GM18499 (cell line): ENCODE measurements at regions not wholly inside any gene's neighbourhood (a gene's known extent, or its start where the extent isn't known, plus 50 kb on each side); places are given as distances from the start of the nearest gene placed in this dataset.

Experiments used
- ATAC-seq: cut with Tn5 transposase; IDR thresholded peaks from one replicate; pipeline ENCODE4 v1.9.1; 2021; ENCODE audit warnings: moderate number of reproducible peaks; ENCODE audit not compliant: insufficient read depth, unreplicated experiment

GRCh38 chr6:62492192-62492822 lies 206.3 kb upstream of the KHDRBS2 start:
- no peak for ATAC-seq

- no peak for ATAC-seq
Measured at GRCh38 chr6:62480544-62480943, 194.5 kb upstream of the KHDRBS2 start.

DNA sequence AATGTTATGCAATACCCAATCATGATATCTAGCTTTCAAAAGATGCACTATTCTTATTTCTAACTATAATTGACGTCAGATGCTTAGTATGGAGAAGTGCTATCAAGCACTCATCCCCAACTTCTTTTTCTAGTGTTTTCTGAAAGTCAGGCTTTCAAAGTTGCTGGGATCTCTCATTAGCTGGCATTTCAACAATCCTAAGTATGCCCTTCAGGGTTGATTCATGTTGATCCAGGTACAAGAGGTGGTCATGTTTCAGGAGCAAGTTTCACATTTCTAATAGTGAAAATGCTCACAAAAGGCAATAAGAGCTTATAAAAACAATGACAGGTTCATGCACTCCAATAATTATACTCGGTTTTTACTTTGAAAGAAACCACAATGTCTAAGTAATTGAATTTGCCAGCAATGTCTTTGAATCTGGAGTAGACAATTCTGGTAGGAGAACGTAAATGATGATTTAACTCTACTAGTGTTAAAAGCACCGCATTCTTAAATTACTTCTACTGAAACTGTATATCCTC lies 193.7 kb upstream of the KHDRBS2 start:
- no peak for ATAC-seq

DNA sequence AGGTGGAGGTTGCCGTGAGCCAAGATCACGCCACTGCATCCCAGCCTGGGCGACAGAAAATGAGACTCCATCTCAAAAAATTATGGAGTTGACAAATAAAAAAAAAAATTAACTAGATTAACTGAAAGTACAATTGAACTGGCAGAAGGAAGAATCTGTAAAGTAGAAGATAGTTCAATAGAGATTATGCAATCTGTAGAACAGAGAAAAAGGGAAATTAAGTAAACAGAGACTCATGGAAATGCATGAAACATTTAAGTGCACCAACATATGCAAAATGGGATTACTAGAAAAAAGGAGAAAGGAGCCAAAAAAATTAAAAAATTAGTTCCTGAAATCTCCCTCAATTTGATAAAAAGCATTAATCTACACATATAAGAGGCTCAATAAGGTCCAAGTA lies 188.8 kb upstream of the KHDRBS2 start:
- ATAC-seq = no peak

- ATAC-seq = no peak
Measured at GRCh38 chr6:62466607-62467006, 180.6 kb upstream of the KHDRBS2 start.

DNA sequence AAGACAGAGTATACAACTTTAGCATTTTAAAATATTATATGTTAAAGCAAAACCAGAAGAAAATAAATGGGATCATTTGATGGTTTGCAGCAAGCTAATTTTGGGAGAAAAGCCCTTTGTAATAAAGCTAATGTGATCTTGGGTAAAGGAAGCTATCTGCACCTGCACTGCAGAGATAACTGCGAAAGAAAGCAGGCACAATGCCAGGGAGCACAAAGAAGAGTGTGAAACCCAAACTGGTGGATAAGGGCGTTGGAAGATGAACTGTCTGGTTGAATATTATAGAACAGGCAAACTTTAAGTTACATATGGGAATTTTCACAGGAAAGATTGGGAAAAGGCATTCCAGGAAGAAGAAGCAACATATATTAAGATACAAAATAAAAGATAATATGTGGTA lies 179.2 kb upstream of the KHDRBS2 start:
- no peak for ATAC-seq

DNA sequence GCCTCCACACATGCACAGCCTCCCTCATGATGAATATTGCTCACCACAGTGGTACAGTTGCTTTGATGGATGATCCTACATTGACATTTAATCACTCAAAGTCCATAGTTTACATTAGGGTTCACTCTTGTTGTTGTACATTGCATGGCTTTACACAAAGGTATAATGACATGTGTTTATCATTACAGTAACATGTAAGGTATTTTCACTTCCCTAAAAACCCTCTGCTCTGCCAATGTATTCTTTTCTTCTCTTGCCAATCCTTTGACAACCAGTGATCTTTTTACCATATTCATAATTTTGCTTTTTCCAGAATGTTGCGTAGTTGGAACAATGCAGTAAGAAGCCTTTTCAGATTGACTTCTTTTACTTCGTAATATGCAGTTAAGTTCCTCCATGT lies 166.6 kb upstream of the KHDRBS2 start:
- no peak for ATAC-seq

GRCh38 chr6:62446647-62447316 lies 160.8 kb upstream of the KHDRBS2 start:
- ATAC-seq = no peak

GRCh38 chr6:62445521-62445920 lies 159.5 kb upstream of the KHDRBS2 start:
- ATAC-seq = no peak

GRCh38 chr6:62441182-62441581 lies 155.2 kb upstream of the KHDRBS2 start:
- no peak for ATAC-seq

GRCh38 chr6:62429781-62430180 lies 143.8 kb upstream of the KHDRBS2 start:
- no peak for ATAC-seq

- ATAC-seq = no peak
Measured at GRCh38 chr6:62400521-62401259, 114.7 kb upstream of the KHDRBS2 start.

- no peak for ATAC-seq
Measured at GRCh38 chr6:62393608-62394007, 107.6 kb upstream of the KHDRBS2 start.

- no peak for ATAC-seq
Measured at GRCh38 chr6:62392291-62392690, 106.3 kb upstream of the KHDRBS2 start.

GRCh38 chr6:62391358-62391757 lies 105.3 kb upstream of the KHDRBS2 start:
- no peak for ATAC-seq

DNA sequence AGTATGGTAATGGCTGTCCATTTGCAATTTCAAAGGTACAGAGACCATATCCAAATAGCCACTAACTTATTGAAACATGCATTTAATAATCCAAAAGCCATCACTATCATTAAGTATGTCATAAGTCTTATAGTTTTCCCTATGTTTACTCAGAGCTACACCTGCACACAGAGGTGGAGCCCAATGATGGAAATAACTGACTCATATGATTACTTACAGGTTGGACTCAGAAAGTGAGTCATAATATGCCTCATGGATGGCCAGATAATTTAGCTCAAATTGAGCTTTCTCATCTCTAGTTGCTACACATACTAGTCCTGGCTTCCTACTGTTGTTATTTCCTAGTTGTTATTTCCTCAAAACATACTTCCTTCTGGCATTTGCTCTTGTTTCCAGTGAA lies 104.4 kb upstream of the KHDRBS2 start:
- ATAC-seq = no peak

DNA sequence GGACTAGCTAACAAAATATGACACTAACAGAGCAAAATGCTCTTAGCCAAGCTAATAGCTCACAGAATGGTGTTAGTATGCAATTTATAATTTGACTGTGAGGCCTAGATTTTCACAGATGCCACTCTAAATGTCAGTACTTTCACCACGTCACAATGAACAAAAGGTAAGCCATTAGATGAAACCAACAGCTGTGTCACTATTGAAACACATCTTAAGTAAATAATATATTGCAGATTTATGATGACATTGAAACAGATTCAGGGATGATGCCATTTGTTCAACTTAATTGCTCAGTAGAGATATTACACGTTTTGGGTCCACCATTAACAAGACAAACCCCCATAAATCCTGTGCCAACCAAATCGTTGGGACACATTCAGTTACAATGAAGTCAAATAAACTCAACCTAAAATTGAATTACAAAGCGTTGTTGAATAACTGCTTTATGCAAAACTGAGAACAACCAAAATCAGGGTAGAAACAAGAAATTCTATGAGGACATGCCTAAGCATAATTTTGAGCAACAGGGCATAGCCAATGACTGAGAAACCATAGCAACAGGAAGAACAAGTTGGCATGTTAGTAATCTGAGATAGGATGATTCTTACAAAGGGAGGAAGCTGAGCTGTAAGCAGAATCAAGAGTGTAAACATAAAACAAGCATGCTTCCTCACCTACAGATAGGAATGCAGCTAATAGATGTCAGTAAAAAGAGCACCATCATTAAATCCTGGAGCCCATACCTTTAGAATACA lies 85.6 kb upstream of the KHDRBS2 start:
- no peak for ATAC-seq

GRCh38 chr6:62367601-62368000 lies 81.6 kb upstream of the KHDRBS2 start:
- peak; percentile 100 for ATAC-seq

DNA sequence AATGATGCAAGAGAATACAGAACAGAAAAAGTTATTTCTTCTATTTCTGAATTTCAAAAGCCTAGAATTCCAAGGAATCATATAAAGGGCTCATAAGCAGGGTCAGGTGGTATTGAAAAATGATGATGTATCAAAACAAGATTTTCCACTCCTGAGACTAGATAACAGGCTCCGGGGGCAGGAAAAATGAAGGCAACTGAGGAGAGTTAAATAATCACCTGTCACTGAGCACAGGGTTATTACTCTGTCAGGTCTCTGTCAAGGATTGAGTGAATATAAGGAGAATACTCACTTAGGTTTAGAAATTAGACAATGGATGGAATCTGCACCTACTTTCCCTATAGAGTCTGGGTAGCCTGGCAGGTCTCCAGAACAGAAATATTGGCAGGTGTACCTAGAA lies 76.1 kb upstream of the KHDRBS2 start:
- no peak for ATAC-seq

GRCh38 chr6:62357835-62358234 lies 71.8 kb upstream of the KHDRBS2 start:
- ATAC-seq = no peak

DNA sequence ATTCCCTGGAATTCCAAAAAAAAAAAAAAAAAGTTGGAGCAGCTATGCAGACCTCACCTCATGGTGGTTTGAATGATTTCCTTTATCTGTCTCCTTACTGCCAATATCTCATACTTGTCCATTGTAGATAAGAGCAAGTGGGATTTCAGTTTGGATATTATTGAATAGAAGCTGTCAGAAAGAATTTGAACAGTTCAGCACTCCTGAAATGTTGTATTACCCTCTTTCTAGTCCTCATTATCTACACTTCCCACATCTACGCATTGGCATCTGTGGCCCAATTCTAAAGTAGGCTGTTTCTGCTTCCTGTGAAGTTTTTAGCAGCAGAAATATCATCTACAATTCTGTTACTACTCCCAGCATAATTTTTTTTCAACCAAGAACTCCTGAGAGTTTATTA lies 68.2 kb upstream of the KHDRBS2 start:
- ATAC-seq = no peak
